Esophagus squamous epithelium (tissue), 4 donors: ENCODE measurements at regions not wholly inside any gene's neighbourhood (a gene's known extent, or its start where the extent isn't known, plus 50 kb on each side); places are given as distances from the start of the nearest gene placed in this dataset.

Experiments used
- POLR2A ChIP-seq, 4 donors: fragments of 450-650 bp; IDR thresholded peaks; one replicate each; pipeline ENCODE4 v1.6.1; 2017; ENCODE audit warnings: antibody characterized with exemption in 4 of 4, mild to moderate bottlenecking in 4 of 4, moderate library complexity in 3 of 4
- TF ChIP-seq, protein P1 (sequence below), 6 experiments: fragments of 450-650 bp in 4 of 6; fragments of 200-600 bp in 2 of 6; sonication (generic) in 2 of 6; IDR thresholded peaks; one replicate each; pipeline ENCODE4 v1.5.1; 2016 to 2019; ENCODE audit warnings: antibody characterized with exemption in 6 of 6, mild to moderate bottlenecking in 4 of 6, moderate library complexity in 4 of 6

DNA sequence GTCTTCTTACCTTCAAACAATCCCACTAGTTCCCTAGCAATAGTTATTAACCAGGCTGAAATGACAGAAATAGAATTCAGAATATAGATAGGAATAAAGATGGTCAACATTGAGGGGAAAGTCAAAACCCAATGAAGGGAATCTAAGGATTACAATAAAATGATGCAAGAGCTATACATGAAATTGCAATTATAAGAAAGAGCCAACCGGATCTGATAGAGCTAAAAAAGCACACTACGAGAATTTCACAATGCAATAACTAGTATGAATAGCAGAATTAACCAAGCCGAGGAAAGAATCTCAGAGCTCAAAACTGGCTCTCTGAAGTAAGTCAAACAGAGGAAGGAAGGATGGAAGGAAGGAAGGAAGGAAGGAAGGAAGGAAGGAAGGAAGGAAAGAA, 288.7 kb upstream of the KCND2 start:
- TF ChIP-seq, protein P1, sequence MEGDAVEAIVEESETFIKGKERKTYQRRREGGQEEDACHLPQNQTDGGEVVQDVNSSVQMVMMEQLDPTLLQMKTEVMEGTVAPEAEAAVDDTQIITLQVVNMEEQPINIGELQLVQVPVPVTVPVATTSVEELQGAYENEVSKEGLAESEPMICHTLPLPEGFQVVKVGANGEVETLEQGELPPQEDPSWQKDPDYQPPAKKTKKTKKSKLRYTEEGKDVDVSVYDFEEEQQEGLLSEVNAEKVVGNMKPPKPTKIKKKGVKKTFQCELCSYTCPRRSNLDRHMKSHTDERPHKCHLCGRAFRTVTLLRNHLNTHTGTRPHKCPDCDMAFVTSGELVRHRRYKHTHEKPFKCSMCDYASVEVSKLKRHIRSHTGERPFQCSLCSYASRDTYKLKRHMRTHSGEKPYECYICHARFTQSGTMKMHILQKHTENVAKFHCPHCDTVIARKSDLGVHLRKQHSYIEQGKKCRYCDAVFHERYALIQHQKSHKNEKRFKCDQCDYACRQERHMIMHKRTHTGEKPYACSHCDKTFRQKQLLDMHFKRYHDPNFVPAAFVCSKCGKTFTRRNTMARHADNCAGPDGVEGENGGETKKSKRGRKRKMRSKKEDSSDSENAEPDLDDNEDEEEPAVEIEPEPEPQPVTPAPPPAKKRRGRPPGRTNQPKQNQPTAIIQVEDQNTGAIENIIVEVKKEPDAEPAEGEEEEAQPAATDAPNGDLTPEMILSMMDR (IDR thresholded peaks at IDR 0.05): no peak
- no peak for TF ChIP-seq POLR2A (IDR thresholded peaks at IDR 0.05)
